Osteoblast (primary cell): ENCODE measurements at regions not wholly inside any gene's neighbourhood (a gene's known extent, or its start where the extent isn't known, plus 50 kb on each side); places are given as distances from the start of the nearest gene placed in this dataset.

ENCODE experiments used
- DNase-seq: peaks from one replicate; pipeline ENCODE4 v3.0.0; 2011; ENCODE audit warnings: low spot score, mixed read lengths; ENCODE audit not compliant: insufficient read length; ENCODE audit errors: missing footprints
- H2AFZ ChIP-seq: 2 replicates; pipeline ENCODE4 v1.6.0; 2011; ENCODE audit warnings: mild to moderate bottlenecking, low read length
- H3K27ac ChIP-seq: 2 replicates; pipeline ENCODE4 v1.5.1; 2011; ENCODE audit warnings: mild to moderate bottlenecking, low read depth, low read length, moderate library complexity
- H3K27me3 ChIP-seq: 2 replicates; pipeline ENCODE4 v1.6.0; 2012; ENCODE audit warnings: mild to moderate bottlenecking, control low read depth, inconsistent platforms, low read length, moderate library complexity; ENCODE audit not compliant: insufficient read depth
- H3K36me3 ChIP-seq: 2 replicates; pipeline ENCODE4 v1.5.1; 2011; ENCODE audit warnings: mild to moderate bottlenecking, low read length, control low read depth, moderate library complexity; ENCODE audit not compliant: insufficient read depth
- H3K4me1 ChIP-seq: 2 replicates; pipeline ENCODE4 v1.5.1; 2011; ENCODE audit warnings: mild to moderate bottlenecking, low read length, control low read depth, moderate library complexity; ENCODE audit not compliant: insufficient read depth
- H3K4me2 ChIP-seq: 2 replicates; pipeline ENCODE4 v1.6.0; 2011; ENCODE audit warnings: mild to moderate bottlenecking, low read length; ENCODE audit not compliant: insufficient read depth
- H3K4me3 ChIP-seq: fragments of 200-600 bp; sonication (generic); 3 replicates; pipeline ENCODE4 v1.5.1; 2012; ENCODE audit warnings: mild to moderate bottlenecking, low read length, inconsistent platforms; ENCODE audit not compliant: insufficient read depth
- H3K79me2 ChIP-seq: 2 replicates; pipeline ENCODE4 v1.6.0; 2012; ENCODE audit warnings: mild to moderate bottlenecking, low read length, control low read depth, inconsistent platforms; ENCODE audit not compliant: insufficient read depth
- H3K9me3 ChIP-seq: 2 replicates; pipeline ENCODE4 v1.5.1; 2011; ENCODE audit warnings: low read depth, low read length, control low read depth
- H4K20me1 ChIP-seq: 2 replicates; pipeline ENCODE4 v1.6.0; 2012; ENCODE audit warnings: mild to moderate bottlenecking, low read length, control low read depth; ENCODE audit not compliant: insufficient read depth
- CTCF ChIP-seq: IDR thresholded peaks from 2 replicates; pipeline ENCODE4 v1.5.1; 2011; ENCODE audit warnings: mild to moderate bottlenecking, low read depth, low read length, moderate library complexity; ENCODE audit errors: extremely low read depth

DNA sequence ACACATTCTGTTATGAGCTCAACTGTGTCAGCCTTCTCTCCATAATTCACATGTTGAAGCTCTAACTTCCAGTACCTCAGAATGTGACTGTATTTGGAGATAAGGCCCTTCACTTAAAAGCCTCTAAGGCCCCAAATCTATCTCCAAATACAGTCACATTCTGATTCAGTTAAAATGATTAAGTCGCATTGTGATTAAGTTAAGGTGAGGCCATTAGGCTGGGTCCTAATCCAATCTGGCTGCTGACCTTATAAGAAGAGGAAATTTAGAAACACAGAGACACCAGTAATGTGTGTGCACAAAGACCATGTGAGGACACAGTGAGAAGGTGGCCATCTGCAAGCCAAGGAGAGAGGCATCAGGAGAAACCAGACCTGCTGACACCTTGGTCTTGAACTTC lies 141.6 kb downstream of the GXYLT1 start:
- no peak for TF ChIP-seq CTCF
- H4K20me1 ChIP-seq = no peaks in the 10 kb centered on the region

DNA sequence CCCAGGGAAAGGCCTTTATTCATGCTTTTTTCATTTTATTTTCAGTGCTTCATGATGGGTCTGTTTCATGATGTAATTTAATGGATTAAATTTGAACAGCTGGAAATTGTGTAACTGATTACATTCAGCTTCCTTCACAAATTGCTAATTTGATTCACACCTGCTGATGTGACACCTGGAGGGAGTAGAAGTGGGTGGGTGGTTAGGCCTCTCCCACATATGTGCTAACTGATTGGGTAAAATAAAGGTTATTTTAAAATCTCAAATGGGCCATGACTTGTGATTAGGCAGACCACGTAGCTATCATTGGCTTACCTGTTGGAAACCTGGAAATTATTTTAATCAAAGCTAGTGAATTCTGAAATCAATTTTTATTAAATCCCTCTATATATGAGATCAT lies 142.1 kb downstream of the GXYLT1 start:
- Histone ChIP-seq H3K9me3 (no peaks in the 10 kb centered on the region), H3K4me2 (no peak overlapping the region), H3K4me1 (no peaks in the 10 kb centered on the region), H2AFZ (no peak overlapping the region), H3K27ac (no peak overlapping the region), H3K4me3 (no peak overlapping the region), H3K36me3 (no peaks in the 10 kb centered on the region), H4K20me1 (no peaks in the 10 kb centered on the region), H3K79me2 (no peaks in the 10 kb centered on the region), H3K27me3 (no peaks in the 10 kb centered on the region)
- no peak for TF ChIP-seq CTCF
- DNase-seq = no peak

More for the DNA sequence above, 141.6 kb downstream of the GXYLT1 start:
- no peaks in the 10 kb centered on the region for H3K36me3 ChIP-seq
- no peak overlapping the region for H3K27ac ChIP-seq
- H3K79me2 ChIP-seq = no peaks in the 10 kb centered on the region
- no peak overlapping the region for H2AFZ ChIP-seq
- no peak overlapping the region for H3K4me2 ChIP-seq
- no peaks in the 10 kb centered on the region for H3K4me1 ChIP-seq
- H3K4me3 ChIP-seq = no peak overlapping the region
- DNase-seq = no peak
- H3K27me3 ChIP-seq = no peaks in the 10 kb centered on the region
- H3K9me3 ChIP-seq = no peaks in the 10 kb centered on the region

- Histone ChIP-seq H3K27me3 (no peaks in the 10 kb centered on the region), H4K20me1 (no peaks in the 10 kb centered on the region), H3K79me2 (no peaks in the 10 kb centered on the region), H2AFZ (no peak overlapping the region), H3K9me3 (no peaks in the 10 kb centered on the region), H3K4me1 (no peaks in the 10 kb centered on the region), H3K4me3 (no peak overlapping the region), H3K4me2 (no peak overlapping the region), H3K36me3 (no peaks in the 10 kb centered on the region), H3K27ac (no peak overlapping the region)
- TF ChIP-seq CTCF = no peak
- no peak for DNase-seq
Measured at GRCh38 chr12:41998436-41998835, 146.2 kb downstream of the GXYLT1 start.

GRCh38 chr12:41993283-41993682 lies 151.4 kb downstream of the GXYLT1 start:
- DNase-seq = no peak
- Histone ChIP-seq H2AFZ (no peak overlapping the region), H3K9me3 (no peaks in the 10 kb centered on the region), H3K4me1 (no peaks in the 10 kb centered on the region), H3K4me2 (no peak overlapping the region), H3K27ac (no peak overlapping the region), H3K79me2 (no peaks in the 10 kb centered on the region), H3K4me3 (no peak overlapping the region), H3K36me3 (no peaks in the 10 kb centered on the region), H4K20me1 (no peaks in the 10 kb centered on the region), H3K27me3 (no peaks in the 10 kb centered on the region)
- no peak for TF ChIP-seq CTCF
